GM12878 (cell line): ENCODE measurements at regions not wholly inside any gene's neighbourhood (a gene's known extent, or its start where the extent isn't known, plus 50 kb on each side); places are given as distances from the start of the nearest gene placed in this dataset.

Experiments
- ATAC-seq: fragments of 200-7000 bp; cut with Tn5 transposase; 3 replicates; pipeline ENCODE4 v1.9.1; 2020; ENCODE audit warnings: mild to moderate bottlenecking, moderate library complexity
- BruUV-seq: library from RNA; stranded (reverse); fragments of 400-500 nt; replicated peaks from 2 replicates; lab custom pipeline; 2021; lab: Mats Ljungman, UMichigan
- CTCF ChIA-PET: fragments of 300-600 bp; sonication (Branson Sonifier 250); formaldehyde crosslinking; extraction: SDS; loops from one replicate; lab custom pipeline; 2021; ENCODE audit warnings: inconsistent platforms; lab: Yijun Ruan, JAX
- POLR2A ChIA-PET: fragments of 350-600 bp; formaldehyde crosslinking; extraction: SDS; loops from one replicate; lab custom pipeline; 2021; ENCODE audit warnings: inconsistent platforms; lab: Charles Lee
- RAD21 ChIA-PET: fragments of 300-600 bp; sonication (Branson Sonifier 250); formaldehyde crosslinking; loops from one replicate; lab custom pipeline; 2023; ENCODE audit warnings: antibody characterized with exemption; ENCODE audit not compliant: unreplicated experiment; lab: Charles Lee
- SMC1A ChIA-PET: fragments of 300-600 bp; sonication (Branson Sonifier 250); formaldehyde crosslinking; loops from one replicate; lab custom pipeline; 2023; ENCODE audit not compliant: unreplicated experiment, uncharacterized antibody; lab: Charles Lee
- DNase-seq: peaks from one replicate; pipeline ENCODE4 v3.0.0-alpha.2; 2011; ENCODE audit warnings: low read depth, low spot score
- FAIRE-seq: peaks from 3 replicates; lab custom pipeline; 2011; peaks lifted over from hg19 to GRCh38; lab: Jason Lieb, UNC
- H2AFZ ChIP-seq: 2 replicates; pipeline ENCODE4 v1.6.0; 2011; ENCODE audit warnings: low read depth, low read length, control low read depth; ENCODE audit not compliant: control insufficient read depth
- H3K27ac ChIP-seq: 2 replicates; pipeline ENCODE4 v1.5.1; 2011; ENCODE audit warnings: control low read depth; ENCODE audit not compliant: control insufficient read depth, insufficient read depth
- H3K27me3 ChIP-seq, 2 experiments: replicated peaks in 1 of 2; 2 replicates each; pipeline versions ENCODE4 v1.6.0 to v1.6.1; 2011; ENCODE audit warnings: low read length in 1 of 2; ENCODE audit not compliant: control insufficient read depth in 2 of 2, insufficient read depth in 2 of 2
- H3K36me3 ChIP-seq, 2 experiments: 2 replicates each; pipeline ENCODE4 v1.5.1; 2011; ENCODE audit warnings: low read length in 1 of 2; ENCODE audit not compliant: control insufficient read depth in 2 of 2, insufficient read depth in 2 of 2
- H3K4me1 ChIP-seq: 2 replicates; pipeline ENCODE4 v1.6.1; 2011; ENCODE audit warnings: mild to moderate bottlenecking, low read length, moderate library complexity, mixed read lengths; ENCODE audit not compliant: control insufficient read depth, insufficient read depth
- H3K4me2 ChIP-seq: 2 replicates; pipeline ENCODE4 v1.6.0; 2011; ENCODE audit warnings: control low read depth; ENCODE audit not compliant: control insufficient read depth, insufficient read depth
- H3K4me3 ChIP-seq: fragments of 200-600 bp; sonication (generic); 2 replicates; pipeline ENCODE4 v1.5.1; 2016
- H3K79me2 ChIP-seq: 2 replicates; pipeline ENCODE4 v1.6.0; 2011; ENCODE audit warnings: low read length; ENCODE audit not compliant: control insufficient read depth, insufficient read depth
- H3K9ac ChIP-seq: 2 replicates; pipeline ENCODE4 v1.8.0; 2011; ENCODE audit warnings: low read length, control low read depth, mixed read lengths; ENCODE audit not compliant: control insufficient read depth, insufficient read depth
- H3K9me3 ChIP-seq: replicated peaks from 3 replicates; pipeline ENCODE4 v1.5.1; 2011; ENCODE audit warnings: mild to moderate bottlenecking, low read length; ENCODE audit not compliant: control insufficient read depth, insufficient read depth
- H4K20me1 ChIP-seq: 2 replicates; pipeline ENCODE4 v1.6.0; 2011; ENCODE audit not compliant: control insufficient read depth, insufficient read depth
- ASH2L ChIP-seq: fragments of 300-600, 200-600 bp; sonication (generic); IDR thresholded peaks from 2 replicates; pipeline ENCODE4 v1.6.1; 2017; ENCODE audit warnings: low read depth, mild to moderate bottlenecking, borderline replicate concordance
- CBX3 ChIP-seq: fragments of 200-600 bp; sonication (generic); IDR thresholded peaks from 2 replicates; pipeline ENCODE4 v1.6.1; 2016; ENCODE audit warnings: low read depth, borderline replicate concordance
- FOXK2 ChIP-seq: fragments of 450-650 bp; IDR thresholded peaks from 2 replicates; pipeline ENCODE4 v1.6.1; 2017; ENCODE audit warnings: mild to moderate bottlenecking, moderate library complexity
- FOXM1 ChIP-seq: IDR thresholded peaks from 2 replicates; pipeline ENCODE4 v1.6.1; 2012; ENCODE audit warnings: low read depth, mild to moderate bottlenecking, inconsistent platforms, low read length, moderate library complexity
- HDAC6 ChIP-seq: fragments of 200-600 bp; sonication (generic); IDR thresholded peaks from one replicate; pipeline ENCODE4 v1.8.0; 2017; ENCODE audit warnings: antibody characterized with exemption; ENCODE audit not compliant: unreplicated experiment
- HSF1 ChIP-seq: fragments of 150-350 bp; IDR thresholded peaks from 2 replicates; pipeline ENCODE4 v1.6.1; 2014; ENCODE audit warnings: mild to moderate bottlenecking, low read depth, low read length
- PML ChIP-seq: IDR thresholded peaks from 2 replicates; pipeline ENCODE4 v1.6.1; 2012; ENCODE audit warnings: low read length, inconsistent platforms
- RBBP5 ChIP-seq: fragments of 200-600 bp; sonication (generic); conservative IDR thresholded peaks from 2 replicates; pipeline ENCODE4 v1.6.1; 2016
- SRF ChIP-seq, 2 experiments: IDR thresholded peaks; 2 replicates each; pipeline ENCODE4 v1.6.1; 2011; ENCODE audit warnings: low read depth in 2 of 2, low read length in 2 of 2, mild to moderate bottlenecking in 1 of 2, moderate library complexity in 1 of 2
- STAT1 ChIP-seq: fragments of 450-650 bp; conservative IDR thresholded peaks from 2 replicates; pipeline ENCODE4 v1.6.1; 2014; ENCODE audit warnings: antibody characterized with exemption, mild to moderate bottlenecking
- ZNF384 ChIP-seq: IDR thresholded peaks from 2 replicates; pipeline ENCODE4 v1.6.1; 2012; ENCODE audit warnings: low read depth, mild to moderate bottlenecking, low read length, improper control_type of control experiment, borderline replicate concordance
- WGBS: methylation state at CpG from one replicate; pipeline ENCODE4 v1.1.6; 2016; ENCODE audit warnings: low lambda C conversion rate; ENCODE audit not compliant: insufficient replicate concordance, insufficient coverage; ENCODE audit errors: missing lambda C conversion rate; 5-methylcytosine and 5-hydroxymethylcytosine counted together
- in situ Hi-C: fragments of 300-500 bp; cut with MboI; formaldehyde crosslinking; loops from 9 replicates; pipeline ENCODE4 v1.14.3; 2018; ENCODE audit warnings: mixed read lengths
- intact Hi-C: fragments of 100-400 bp; cut with micrococcal nuclease; formaldehyde crosslinking; loops from one replicate; pipeline ENCODE4 v1.14.2; 2022; ENCODE audit not compliant: unreplicated experiment
- TF ChIP-seq, protein P1 (sequence below): fragments of 450-650 bp; formaldehyde crosslinking; IDR thresholded peaks from 2 replicates; pipeline ENCODE4 v1.4.0; 2020; ENCODE audit warnings: mild to moderate bottlenecking, moderate library complexity
- TF ChIP-seq, protein P2 (sequence below), 3 experiments: IDR thresholded peaks in 2 of 3; conservative IDR thresholded peaks in 1 of 3; 2 replicates each; pipeline ENCODE4 v1.5.1; 2011; ENCODE audit warnings: low read depth in 3 of 3, low read length in 3 of 3, mild to moderate bottlenecking in 3 of 3, control low read depth in 2 of 3, moderate library complexity in 2 of 3, inconsistent platforms in 1 of 3, mixed read lengths in 1 of 3; ENCODE audit not compliant: control insufficient read depth in 2 of 3, insufficient read depth in 1 of 3; ENCODE audit errors: extremely low read depth in 1 of 3

DNA sequence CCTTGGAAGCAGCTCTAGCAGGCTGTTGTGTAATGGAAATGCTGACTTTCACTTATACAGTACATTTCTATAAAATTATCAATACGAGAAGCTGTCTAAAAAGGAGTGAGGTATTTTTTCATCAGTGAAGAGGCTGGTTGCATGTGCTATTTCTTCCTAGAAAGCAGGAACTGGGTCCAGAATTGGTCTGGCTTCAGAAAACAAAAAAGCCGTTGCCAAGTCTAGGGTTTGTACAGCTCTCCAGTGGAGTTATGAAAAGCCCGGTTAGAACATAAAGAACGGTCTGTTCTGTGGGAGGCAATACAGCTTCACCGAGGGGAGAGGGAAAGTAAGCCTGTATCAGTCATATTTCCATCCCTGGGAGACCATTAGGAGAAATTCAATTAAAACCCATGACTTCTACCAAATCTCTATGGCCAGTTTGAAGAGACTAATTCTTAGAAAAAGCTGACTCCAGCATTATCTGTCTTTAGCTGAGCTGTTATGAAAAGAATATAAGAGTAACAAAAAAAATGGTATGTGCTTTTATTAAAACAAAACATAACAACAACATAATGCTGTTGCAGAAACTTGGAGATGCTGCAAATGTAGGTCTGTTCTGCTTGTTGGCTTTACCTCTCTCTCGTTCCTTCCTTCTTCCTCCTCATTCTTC lies 217.0 kb downstream of the CMPK2 start (continued):
- no peak for TF ChIP-seq HSF1
- TF ChIP-seq HDAC6 = no peak
- no peak for TF ChIP-seq PML

- H3K9ac ChIP-seq = no peak overlapping the region
- H3K4me1 ChIP-seq = no peaks in the 10 kb centered on the region
- 18% methylated on average over 5 of the region's 5 CpGs for WGBS
- POLR2A ChIA-PET = no interaction called here
- BruUV-seq = no TSS peak
- no peaks in the 10 kb centered on the region for H3K9me3 ChIP-seq
- FAIRE-seq (no peak), DNase-seq (no peak), ATAC-seq (no peak)
- no peak overlapping the region for H3K4me3 ChIP-seq
- in situ Hi-C loops (no loop called here), intact Hi-C loops (no loop called here)
- H3K27me3 ChIP-seq = no peaks in the 10 kb centered on the region
- no peak overlapping the region for H3K27ac ChIP-seq
- no peak overlapping the region for H3K4me2 ChIP-seq
- SMC1A ChIA-PET = no interaction called here
- H4K20me1 ChIP-seq = no peaks in the 10 kb centered on the region
- H3K79me2 ChIP-seq = no peaks in the 10 kb centered on the region
- RAD21 ChIA-PET = no interaction called here
- H2AFZ ChIP-seq = no peak overlapping the region
- no peak for TF ChIP-seq RBBP5
- TF ChIP-seq, protein P1, sequence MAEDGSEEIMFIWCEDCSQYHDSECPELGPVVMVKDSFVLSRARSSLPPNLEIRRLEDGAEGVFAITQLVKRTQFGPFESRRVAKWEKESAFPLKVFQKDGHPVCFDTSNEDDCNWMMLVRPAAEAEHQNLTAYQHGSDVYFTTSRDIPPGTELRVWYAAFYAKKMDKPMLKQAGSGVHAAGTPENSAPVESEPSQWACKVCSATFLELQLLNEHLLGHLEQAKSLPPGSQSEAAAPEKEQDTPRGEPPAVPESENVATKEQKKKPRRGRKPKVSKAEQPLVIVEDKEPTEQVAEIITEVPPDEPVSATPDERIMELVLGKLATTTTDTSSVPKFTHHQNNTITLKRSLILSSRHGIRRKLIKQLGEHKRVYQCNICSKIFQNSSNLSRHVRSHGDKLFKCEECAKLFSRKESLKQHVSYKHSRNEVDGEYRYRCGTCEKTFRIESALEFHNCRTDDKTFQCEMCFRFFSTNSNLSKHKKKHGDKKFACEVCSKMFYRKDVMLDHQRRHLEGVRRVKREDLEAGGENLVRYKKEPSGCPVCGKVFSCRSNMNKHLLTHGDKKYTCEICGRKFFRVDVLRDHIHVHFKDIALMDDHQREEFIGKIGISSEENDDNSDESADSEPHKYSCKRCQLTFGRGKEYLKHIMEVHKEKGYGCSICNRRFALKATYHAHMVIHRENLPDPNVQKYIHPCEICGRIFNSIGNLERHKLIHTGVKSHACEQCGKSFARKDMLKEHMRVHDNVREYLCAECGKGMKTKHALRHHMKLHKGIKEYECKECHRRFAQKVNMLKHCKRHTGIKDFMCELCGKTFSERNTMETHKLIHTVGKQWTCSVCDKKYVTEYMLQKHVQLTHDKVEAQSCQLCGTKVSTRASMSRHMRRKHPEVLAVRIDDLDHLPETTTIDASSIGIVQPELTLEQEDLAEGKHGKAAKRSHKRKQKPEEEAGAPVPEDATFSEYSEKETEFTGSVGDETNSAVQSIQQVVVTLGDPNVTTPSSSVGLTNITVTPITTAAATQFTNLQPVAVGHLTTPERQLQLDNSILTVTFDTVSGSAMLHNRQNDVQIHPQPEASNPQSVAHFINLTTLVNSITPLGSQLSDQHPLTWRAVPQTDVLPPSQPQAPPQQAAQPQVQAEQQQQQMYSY (CRISPR knock-in tag) = no peak
- TF ChIP-seq, protein P2, sequence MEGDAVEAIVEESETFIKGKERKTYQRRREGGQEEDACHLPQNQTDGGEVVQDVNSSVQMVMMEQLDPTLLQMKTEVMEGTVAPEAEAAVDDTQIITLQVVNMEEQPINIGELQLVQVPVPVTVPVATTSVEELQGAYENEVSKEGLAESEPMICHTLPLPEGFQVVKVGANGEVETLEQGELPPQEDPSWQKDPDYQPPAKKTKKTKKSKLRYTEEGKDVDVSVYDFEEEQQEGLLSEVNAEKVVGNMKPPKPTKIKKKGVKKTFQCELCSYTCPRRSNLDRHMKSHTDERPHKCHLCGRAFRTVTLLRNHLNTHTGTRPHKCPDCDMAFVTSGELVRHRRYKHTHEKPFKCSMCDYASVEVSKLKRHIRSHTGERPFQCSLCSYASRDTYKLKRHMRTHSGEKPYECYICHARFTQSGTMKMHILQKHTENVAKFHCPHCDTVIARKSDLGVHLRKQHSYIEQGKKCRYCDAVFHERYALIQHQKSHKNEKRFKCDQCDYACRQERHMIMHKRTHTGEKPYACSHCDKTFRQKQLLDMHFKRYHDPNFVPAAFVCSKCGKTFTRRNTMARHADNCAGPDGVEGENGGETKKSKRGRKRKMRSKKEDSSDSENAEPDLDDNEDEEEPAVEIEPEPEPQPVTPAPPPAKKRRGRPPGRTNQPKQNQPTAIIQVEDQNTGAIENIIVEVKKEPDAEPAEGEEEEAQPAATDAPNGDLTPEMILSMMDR (IDR thresholded peaks at IDR 0.05 in 2 of 3, conservative IDR thresholded peaks at IDR 0.05 in 1 of 3; ENCODE audit: control insufficient read depth in 2 of 3, extremely low read depth in 1 of 3, insufficient read depth in 1 of 3, low read depth in 3 of 3, low read length in 3 of 3) = no peak
- no peak for TF ChIP-seq FOXK2
- TF ChIP-seq ZNF384 = no peak
- TF ChIP-seq CBX3 = no peak
- TF ChIP-seq ASH2L = no peak
- TF ChIP-seq STAT1 = no peak
- TF ChIP-seq FOXM1 = no peak
- no peak for TF ChIP-seq SRF (IDR thresholded peaks at IDR 0.05; ENCODE audit: low read depth in 2 of 2, low read length in 2 of 2)
- CTCF ChIA-PET = no interaction called here
- H3K36me3 ChIP-seq = no peaks in the 10 kb centered on the region
Measured at GRCh38 chr2:6650311-6650710, 215.4 kb downstream of the CMPK2 start.
